Loucy (cell line): ENCODE measurements at regions not wholly inside any gene's neighbourhood (a gene's known extent, or its start where the extent isn't known, plus 50 kb on each side); places are given as distances from the start of the nearest gene placed in this dataset.

Experiments used
- EZH2phosphoT487 ChIP-seq: fragments of 200-600 bp; IDR thresholded peaks from 2 replicates; pipeline ENCODE4 v1.6.1; 2018; ENCODE audit warnings: antibody characterized with exemption, mild to moderate bottlenecking, moderate library complexity, borderline replicate concordance
- TF ChIP-seq, protein P1 (sequence below): fragments of 200-600 bp; sonication (generic); conservative IDR thresholded peaks from 2 replicates; pipeline ENCODE4 v1.5.1; 2014; ENCODE audit warnings: mild to moderate bottlenecking, antibody characterized with exemption, low read length

- TF ChIP-seq, protein P1, sequence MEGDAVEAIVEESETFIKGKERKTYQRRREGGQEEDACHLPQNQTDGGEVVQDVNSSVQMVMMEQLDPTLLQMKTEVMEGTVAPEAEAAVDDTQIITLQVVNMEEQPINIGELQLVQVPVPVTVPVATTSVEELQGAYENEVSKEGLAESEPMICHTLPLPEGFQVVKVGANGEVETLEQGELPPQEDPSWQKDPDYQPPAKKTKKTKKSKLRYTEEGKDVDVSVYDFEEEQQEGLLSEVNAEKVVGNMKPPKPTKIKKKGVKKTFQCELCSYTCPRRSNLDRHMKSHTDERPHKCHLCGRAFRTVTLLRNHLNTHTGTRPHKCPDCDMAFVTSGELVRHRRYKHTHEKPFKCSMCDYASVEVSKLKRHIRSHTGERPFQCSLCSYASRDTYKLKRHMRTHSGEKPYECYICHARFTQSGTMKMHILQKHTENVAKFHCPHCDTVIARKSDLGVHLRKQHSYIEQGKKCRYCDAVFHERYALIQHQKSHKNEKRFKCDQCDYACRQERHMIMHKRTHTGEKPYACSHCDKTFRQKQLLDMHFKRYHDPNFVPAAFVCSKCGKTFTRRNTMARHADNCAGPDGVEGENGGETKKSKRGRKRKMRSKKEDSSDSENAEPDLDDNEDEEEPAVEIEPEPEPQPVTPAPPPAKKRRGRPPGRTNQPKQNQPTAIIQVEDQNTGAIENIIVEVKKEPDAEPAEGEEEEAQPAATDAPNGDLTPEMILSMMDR = no peak
- no peak for TF ChIP-seq EZH2phosphoT487
Observed at GRCh38 chr13:97853550-97853949, 99.9 kb upstream of the IPO5 start.
